DOHH2 (cell line): ENCODE measurements at regions not wholly inside any gene's neighbourhood (a gene's known extent, or its start where the extent isn't known, plus 50 kb on each side); places are given as distances from the start of the nearest gene placed in this dataset.

Experiments used
- H3F3A ChIP-seq: fragments of 200-600 bp; sonication (generic), shearing (Covaris generic); 2 replicates; pipeline ENCODE4 v1.6.0; 2016; ENCODE audit warnings: antibody characterized with exemption, mild to moderate bottlenecking; ENCODE audit not compliant: control insufficient read depth, insufficient read depth
- H3K27ac ChIP-seq: fragments of 200-600 bp; sonication (generic); 2 replicates; pipeline ENCODE4 v1.5.1; 2014; ENCODE audit warnings: low read depth, mild to moderate bottlenecking, low read length, moderate library complexity
- H3K27me3 ChIP-seq: fragments of 200-600 bp; sonication (generic); 2 replicates; pipeline ENCODE4 v1.6.1; 2014; ENCODE audit warnings: mild to moderate bottlenecking, low read length, mixed read lengths; ENCODE audit not compliant: control insufficient read depth
- H3K36me3 ChIP-seq: fragments of 200-600 bp; sonication (generic); 2 replicates; pipeline ENCODE4 v1.6.1; 2014; ENCODE audit warnings: mild to moderate bottlenecking, low read length, moderate library complexity, mixed read lengths; ENCODE audit not compliant: control insufficient read depth
- H3K4me1 ChIP-seq: fragments of 200-600 bp; sonication (generic); 2 replicates; pipeline ENCODE4 v1.6.1; 2014; ENCODE audit warnings: mild to moderate bottlenecking, low read length, mixed read lengths; ENCODE audit not compliant: control insufficient read depth
- H3K4me2 ChIP-seq: fragments of 200-600 bp; sonication (generic); 2 replicates; pipeline ENCODE4 v1.6.0; 2014; ENCODE audit warnings: mild to moderate bottlenecking, low read length, moderate library complexity
- H3K4me3 ChIP-seq: fragments of 200-600 bp; sonication (generic); 2 replicates; pipeline ENCODE4 v1.5.1; 2014; ENCODE audit warnings: mild to moderate bottlenecking, low read length, mixed read lengths
- H3K79me2 ChIP-seq: fragments of 200-600 bp; sonication (generic); 2 replicates; pipeline ENCODE4 v1.6.1; 2014; ENCODE audit warnings: mild to moderate bottlenecking, low read length, mixed read lengths; ENCODE audit not compliant: control insufficient read depth
- H3K9me2 ChIP-seq: fragments of 200-600 bp; sonication (generic); replicated peaks from 2 replicates; pipeline ENCODE4 v1.6.1; 2014; ENCODE audit warnings: mild to moderate bottlenecking, low read length, mixed read lengths; ENCODE audit not compliant: control insufficient read depth
- H3K9me3 ChIP-seq: fragments of 200-600 bp; sonication (generic); 2 replicates; pipeline ENCODE4 v1.6.1; 2014; ENCODE audit warnings: antibody characterized with exemption, low read length, mixed read lengths; ENCODE audit not compliant: control insufficient read depth, insufficient read depth
- H4K20me1 ChIP-seq: fragments of 200-600 bp; sonication (generic); 2 replicates; pipeline ENCODE4 v1.6.0; 2014; ENCODE audit warnings: low read depth, mild to moderate bottlenecking, antibody characterized with exemption, low read length, moderate library complexity; ENCODE audit not compliant: control insufficient read depth, insufficient read depth
- CTCF ChIP-seq: fragments of 200-600 bp; sonication (generic); IDR thresholded peaks from one replicate; pipeline ENCODE4 v1.5.1; 2014; ENCODE audit warnings: antibody characterized with exemption, mild to moderate bottlenecking, low read depth, low read length; ENCODE audit not compliant: poor library complexity, severe bottlenecking
- EZH2phosphoT487 ChIP-seq: fragments of 200-600 bp; sonication (generic); IDR thresholded peaks from 2 replicates; pipeline ENCODE4 v1.6.1; 2017; ENCODE audit warnings: borderline replicate concordance, mild to moderate bottlenecking, antibody characterized with exemption, low read length, moderate library complexity, mixed read lengths

- Histone ChIP-seq H3K79me2 (no peaks in the 10 kb centered on the region), H3K27ac (no peak overlapping the region)
Observed at GRCh38 chr5:152218694-152219093, 186.4 kb downstream of the NMUR2 start.

DNA sequence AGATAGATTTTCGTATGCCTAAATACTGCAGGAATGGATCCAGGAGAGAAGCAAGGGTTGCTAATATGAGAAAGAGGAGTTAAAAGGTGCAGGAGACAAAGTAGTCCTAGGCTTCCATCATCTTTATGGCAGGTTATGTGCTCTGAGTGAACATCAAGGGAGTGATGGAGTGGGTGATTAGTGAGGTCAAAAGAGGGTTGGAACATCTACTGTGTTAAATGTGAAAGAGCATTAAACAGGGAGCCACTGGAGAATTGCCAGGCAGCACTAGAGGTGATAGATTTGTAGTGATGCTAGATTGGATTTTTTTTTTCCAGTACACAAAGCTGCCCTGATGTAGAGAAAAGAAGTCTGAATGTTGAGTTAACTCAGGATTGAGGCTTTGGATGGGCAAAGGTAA lies 199.3 kb downstream of the NMUR2 start:
- no peak overlapping the region for H3K4me2 ChIP-seq
- TF ChIP-seq EZH2phosphoT487 (no peak), CTCF (no peak)
- no peaks in the 10 kb centered on the region for H3K36me3 ChIP-seq
- H3K4me1 ChIP-seq = no peaks in the 10 kb centered on the region
- H3K9me3 ChIP-seq = no peaks in the 10 kb centered on the region
- H3K4me3 ChIP-seq = no peak overlapping the region
- no peaks in the 10 kb centered on the region for H3F3A ChIP-seq
- no peak overlapping the region for H3K27ac ChIP-seq
- no peaks in the 10 kb centered on the region for H3K9me2 ChIP-seq
- H4K20me1 ChIP-seq = no peaks in the 10 kb centered on the region
- no peaks in the 10 kb centered on the region for H3K79me2 ChIP-seq
- H3K27me3 ChIP-seq = peaks cover under 1% of the 10 kb centered on the region

More at GRCh38 chr5:152218694-152219093, 186.4 kb downstream of the NMUR2 start:
- no peaks in the 10 kb centered on the region for H3F3A ChIP-seq
- no peak overlapping the region for H3K4me2 ChIP-seq
- TF ChIP-seq CTCF = no peak
- H3K36me3 ChIP-seq = no peaks in the 10 kb centered on the region
- H3K27me3 ChIP-seq = no peaks in the 10 kb centered on the region
- H3K9me3 ChIP-seq = no peaks in the 10 kb centered on the region
- H4K20me1 ChIP-seq = no peaks in the 10 kb centered on the region
- no peak overlapping the region for H3K4me3 ChIP-seq
- no peaks in the 10 kb centered on the region for H3K9me2 ChIP-seq
- H3K4me1 ChIP-seq = no peaks in the 10 kb centered on the region

DNA sequence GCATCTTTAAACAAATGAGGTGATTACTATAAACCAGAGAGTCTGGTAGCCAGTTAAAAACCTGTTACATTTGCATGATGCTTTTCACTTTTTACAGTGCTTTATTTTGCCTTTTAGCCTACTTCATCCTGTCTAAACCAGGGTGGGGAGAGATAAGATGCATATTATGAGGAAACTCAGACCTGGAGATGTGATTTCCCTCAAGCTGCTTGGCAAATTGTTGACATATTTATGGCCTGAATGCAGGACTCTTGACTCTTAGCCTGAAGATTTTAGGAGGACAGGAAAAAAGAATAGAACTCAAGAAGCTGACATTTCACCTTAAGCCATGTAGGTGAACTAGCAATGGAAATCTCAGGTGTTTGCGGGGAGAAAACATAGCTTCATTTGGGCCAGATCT lies 202.8 kb downstream of the NMUR2 start:
- Histone ChIP-seq H3K4me1 (no peaks in the 10 kb centered on the region), H3K9me2 (no peaks in the 10 kb centered on the region), H3K4me2 (no peak overlapping the region), H3K36me3 (no peaks in the 10 kb centered on the region), H3K79me2 (no peaks in the 10 kb centered on the region), H3K27ac (no peak overlapping the region), H3K27me3 (peaks cover 5% of the 10 kb centered on the region), H4K20me1 (no peaks in the 10 kb centered on the region), H3K4me3 (no peak overlapping the region), H3K9me3 (no peaks in the 10 kb centered on the region), H3F3A (no peaks in the 10 kb centered on the region)
- TF ChIP-seq EZH2phosphoT487 (no peak), CTCF (no peak)

DNA sequence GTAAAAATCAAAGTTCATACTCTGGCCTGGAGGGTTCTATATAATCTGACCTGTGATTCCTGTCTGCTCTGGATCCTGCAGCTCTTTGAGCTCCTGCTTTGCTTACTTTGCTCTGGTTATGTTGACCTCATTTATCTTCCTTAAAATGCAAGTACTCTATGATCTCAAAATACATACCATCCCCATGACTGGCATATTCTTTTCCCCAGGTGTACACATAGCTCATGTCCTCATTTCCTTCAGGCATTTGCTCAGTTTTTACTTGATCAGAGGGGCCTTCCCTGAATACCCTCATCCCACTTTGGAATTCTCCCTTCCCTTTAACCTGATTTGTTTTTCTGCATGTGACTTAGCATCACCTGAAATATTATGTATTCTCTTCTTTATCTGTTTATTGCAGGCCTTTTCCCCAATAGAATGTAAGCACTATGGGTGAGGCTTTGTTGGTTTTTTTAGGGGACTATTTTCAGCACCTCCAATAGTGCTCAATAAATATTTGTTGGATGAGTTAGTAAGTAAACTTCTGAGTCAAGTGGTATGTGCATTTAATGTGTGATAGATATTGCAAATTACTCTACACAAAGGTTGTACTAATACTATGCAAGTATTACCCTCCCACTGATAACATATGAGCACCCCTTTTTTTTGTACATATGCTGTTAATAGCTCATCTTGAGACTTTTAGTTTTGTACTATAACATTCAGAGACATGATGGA lies 211.5 kb downstream of the NMUR2 start:
- 0 out of 2 replicates have a peak, but pooled peaks cover 2% of the 10 kb centered on the region for H3K27me3 ChIP-seq

More for the DNA sequence above, 211.5 kb downstream of the NMUR2 start:
- Histone ChIP-seq H3K27ac (no peak overlapping the region), H3K9me3 (no peaks in the 10 kb centered on the region), H3F3A (no peaks in the 10 kb centered on the region), H3K79me2 (no peaks in the 10 kb centered on the region), H3K36me3 (no peaks in the 10 kb centered on the region), H4K20me1 (no peaks in the 10 kb centered on the region), H3K4me2 (no peak overlapping the region), H3K4me3 (no peak overlapping the region), H3K4me1 (no peaks in the 10 kb centered on the region), H3K9me2 (no peaks in the 10 kb centered on the region)
- TF ChIP-seq CTCF (no peak), EZH2phosphoT487 (no peak)
